NOMO-1 treated with DMSO at 0.1 percent for 48 hours (cell line): ENCODE measurements at regions not wholly inside any gene's neighbourhood (a gene's known extent, or its start where the extent isn't known, plus 50 kb on each side); places are given as distances from the start of the nearest gene placed in this dataset.
A peak's percentile ranks its signal among the peaks of the same experiment; 100 is the strongest.

Experiments
- DNase-seq: peaks from one replicate; lab custom pipeline; 2025; ENCODE audit not compliant: unreplicated experiment; lab: John Stamatoyannopoulos, UW

GRCh38 chr11:10641912-10642697 is 51.5 kb downstream of the IRAG1 start:
- no peak for DNase-seq

GRCh38 chr11:10641177-10641911 is 52.2 kb downstream of the IRAG1 start:
- DNase-seq = peak; percentile 96

- peak; percentile 64 for DNase-seq
Measured at GRCh38 chr11:10640308-10640707, 53.2 kb downstream of the IRAG1 start.

- DNase-seq = peak; percentile 73
Measured at GRCh38 chr11:10639350-10639749, 54.2 kb downstream of the IRAG1 start.

GRCh38 chr11:10638316-10638925 is 55.1 kb downstream of the IRAG1 start:
- DNase-seq = no peak

- no peak for DNase-seq
Measured at GRCh38 chr11:10637731-10638151, 55.8 kb downstream of the IRAG1 start.

- DNase-seq = no peak
Measured at GRCh38 chr11:10634407-10634806, 59.1 kb downstream of the IRAG1 start.

- no peak for DNase-seq
Measured at GRCh38 chr11:10633261-10633660, 60.3 kb downstream of the IRAG1 start.

GRCh38 chr11:10632483-10632882 is 61.1 kb downstream of the IRAG1 start:
- no peak for DNase-seq

- DNase-seq = no peak
Measured at GRCh38 chr11:10631761-10632160, 61.8 kb downstream of the IRAG1 start.

- no peak for DNase-seq
Measured at GRCh38 chr11:10629411-10630002, 61.0 kb upstream of the LYVE1 start.

GRCh38 chr11:10628508-10629236 is 60.2 kb upstream of the LYVE1 start:
- DNase-seq = no peak

- DNase-seq = no peak
Measured at GRCh38 chr11:10627816-10628215, 59.4 kb upstream of the LYVE1 start.

GRCh38 chr11:10627291-10627690 is 58.8 kb upstream of the LYVE1 start:
- DNase-seq = no peak

GRCh38 chr11:10625982-10626311 is 57.5 kb upstream of the LYVE1 start:
- no peak for DNase-seq

GRCh38 chr11:10625281-10625981 is 57.0 kb upstream of the LYVE1 start:
- no peak for DNase-seq

GRCh38 chr11:10623797-10624761 is 55.6 kb upstream of the LYVE1 start:
- no peak for DNase-seq

GRCh38 chr11:10622957-10623791 is 54.7 kb upstream of the LYVE1 start:
- DNase-seq = peak; percentile 52
